Large intestine (tissue), 3 donors: ENCODE measurements at regions not wholly inside any gene's neighbourhood (a gene's known extent, or its start where the extent isn't known, plus 50 kb on each side); places are given as distances from the start of the nearest gene placed in this dataset.

Source experiments
- DNase-seq, 2 donors: peaks; one replicate each; pipeline versions ENCODE4 v3.0.0 to v3.0.0-alpha.2; 2013
- H3K27ac ChIP-seq: one replicate; pipeline ENCODE4 v1.5.1; 2013; ENCODE audit warnings: low read length
- H3K27me3 ChIP-seq: 2 replicates; pipeline ENCODE4 v1.6.1; 2013; ENCODE audit warnings: low read length; ENCODE audit not compliant: control insufficient read depth, insufficient read depth
- H3K36me3 ChIP-seq: 2 replicates; pipeline ENCODE4 v1.6.1; 2013; ENCODE audit warnings: low read length; ENCODE audit not compliant: control insufficient read depth, insufficient read depth
- H3K4me1 ChIP-seq: one replicate; pipeline ENCODE4 v1.6.1; 2013; ENCODE audit warnings: low read length; ENCODE audit not compliant: control insufficient read depth, insufficient read depth
- H3K4me3 ChIP-seq: one replicate; pipeline ENCODE4 v1.5.1; 2013; ENCODE audit warnings: low read length
- H3K9me3 ChIP-seq: one replicate; pipeline ENCODE4 v1.6.1; 2013; ENCODE audit warnings: mild to moderate bottlenecking, low read depth, low read length, moderate library complexity; ENCODE audit not compliant: control insufficient read depth
- WGBS: methylation state at CpG from one replicate; pipeline ENCODE4 v1.1.5; 2013; ENCODE audit warnings: low lambda C conversion rate; ENCODE audit not compliant: insufficient coverage; 5-methylcytosine and 5-hydroxymethylcytosine counted together

GRCh38 chr15:61639491-61639890 is 410.4 kb upstream of the RORA start:
- Histone ChIP-seq H3K27me3 (peaks cover 2% of the 10 kb centered on the region), H3K4me3 (no peak overlapping the region), H3K4me1 (no peaks in the 10 kb centered on the region), H3K9me3 (no peaks in the 10 kb centered on the region), H3K36me3 (no peaks in the 10 kb centered on the region), H3K27ac (no peak overlapping the region)
- DNase-seq = no peak
- no CpG with 5 or more reads among the region's 12 CpGs for WGBS

- Histone ChIP-seq H3K9me3 (no peaks in the 10 kb centered on the region), H3K36me3 (no peaks in the 10 kb centered on the region), H3K27ac (no peak overlapping the region), H3K4me3 (no peak overlapping the region), H3K4me1 (no peaks in the 10 kb centered on the region), H3K27me3 (peaks cover 8% of the 10 kb centered on the region)
- no peak for DNase-seq
- no CpG with 5 or more reads among the region's 1 CpG for WGBS
These were observed 405.7 kb upstream of the RORA start for GRCh38 chr15:61634837-61635236.

DNA sequence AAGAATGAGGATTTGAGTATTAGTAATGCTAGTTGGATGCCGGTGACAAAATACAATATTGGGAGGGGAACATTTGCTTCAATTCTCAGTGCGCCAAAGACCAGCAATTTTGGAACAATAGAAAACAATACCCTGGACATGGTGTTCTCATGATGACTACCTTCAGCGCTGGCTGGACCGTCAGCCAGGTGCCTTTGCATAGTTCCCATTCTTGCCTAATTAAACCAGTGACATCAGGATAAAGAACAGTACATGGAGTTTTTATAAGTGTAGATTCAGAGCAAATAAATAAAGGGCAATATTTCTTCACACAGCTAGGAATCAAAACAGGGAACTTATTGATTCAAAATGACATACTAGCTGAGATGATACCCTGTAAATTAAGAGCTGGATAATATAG is 404.8 kb upstream of the RORA start:
- H3K36me3 ChIP-seq = no peaks in the 10 kb centered on the region
- no peak overlapping the region for H3K4me3 ChIP-seq
- no peak overlapping the region for H3K27ac ChIP-seq
- no peaks in the 10 kb centered on the region for H3K4me1 ChIP-seq
- peaks cover 7% of the 10 kb centered on the region for H3K27me3 ChIP-seq
- no peaks in the 10 kb centered on the region for H3K9me3 ChIP-seq
- WGBS = 100% methylated on average over 1 of the region's 4 CpGs
- no peak for DNase-seq

DNA sequence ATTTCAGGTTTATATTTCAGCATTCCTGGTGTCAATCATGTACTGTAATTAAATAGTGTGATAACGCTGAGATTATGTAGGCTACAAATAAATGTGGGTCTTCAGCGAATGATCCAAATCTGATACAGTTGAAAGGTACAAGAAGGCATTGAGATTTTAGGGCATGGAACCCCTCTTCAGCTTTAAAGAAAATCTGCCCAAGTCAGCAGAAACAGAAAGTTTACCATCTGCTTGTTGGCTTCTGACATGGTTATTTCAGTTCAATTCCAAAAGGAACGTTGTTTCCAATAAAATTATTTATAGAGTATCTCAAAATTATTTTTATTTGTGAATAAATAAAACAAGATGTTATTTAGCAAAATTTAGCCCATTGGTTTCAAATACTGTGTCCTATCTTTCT is 400.2 kb upstream of the RORA start:
- Histone ChIP-seq H3K27ac (no peak overlapping the region), H3K4me1 (no peaks in the 10 kb centered on the region), H3K36me3 (no peaks in the 10 kb centered on the region), H3K9me3 (no peaks in the 10 kb centered on the region), H3K4me3 (no peak overlapping the region), H3K27me3 (peaks cover 7% of the 10 kb centered on the region)
- 100% methylated on average over 1 of the region's 3 CpGs for WGBS
- DNase-seq = no peak

- H3K9me3 ChIP-seq = no peaks in the 10 kb centered on the region
- peaks cover 2% of the 10 kb centered on the region for H3K27me3 ChIP-seq
- no peak for DNase-seq
- H3K27ac ChIP-seq = no peak overlapping the region
- no peak overlapping the region for H3K4me3 ChIP-seq
- H3K4me1 ChIP-seq = no peaks in the 10 kb centered on the region
- H3K36me3 ChIP-seq = no peaks in the 10 kb centered on the region
- no CpG with 5 or more reads among the region's 7 CpGs for WGBS
These were observed 395.8 kb upstream of the RORA start for GRCh38 chr15:61624950-61625349.

DNA sequence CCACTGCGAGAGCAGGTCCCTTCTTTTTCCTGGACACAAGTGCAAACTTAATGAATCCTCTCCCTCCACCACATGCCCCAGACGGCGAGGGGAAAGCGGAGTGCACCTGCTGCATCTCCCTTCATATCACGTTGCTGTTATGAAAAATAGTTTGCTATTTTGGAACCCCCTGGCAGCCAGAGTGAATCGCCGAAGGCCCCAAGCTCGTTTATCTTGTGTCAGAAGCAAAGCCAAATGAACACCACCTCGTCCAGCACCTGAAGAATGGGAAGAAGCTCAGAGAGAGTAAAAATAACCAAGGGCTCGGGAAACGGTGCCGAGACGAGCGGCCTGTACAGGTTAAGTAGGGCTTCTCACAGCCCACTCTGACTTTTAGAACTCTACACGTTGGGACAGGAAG is 394.6 kb upstream of the RORA start:
- Histone ChIP-seq H3K4me3 (no peak overlapping the region), H3K9me3 (no peaks in the 10 kb centered on the region), H3K27me3 (no peaks in the 10 kb centered on the region), H3K27ac (no peak overlapping the region), H3K4me1 (no peaks in the 10 kb centered on the region), H3K36me3 (no peaks in the 10 kb centered on the region)
- DNase-seq = no peak
- 50% methylated on average over 2 of the region's 15 CpGs for WGBS

DNA sequence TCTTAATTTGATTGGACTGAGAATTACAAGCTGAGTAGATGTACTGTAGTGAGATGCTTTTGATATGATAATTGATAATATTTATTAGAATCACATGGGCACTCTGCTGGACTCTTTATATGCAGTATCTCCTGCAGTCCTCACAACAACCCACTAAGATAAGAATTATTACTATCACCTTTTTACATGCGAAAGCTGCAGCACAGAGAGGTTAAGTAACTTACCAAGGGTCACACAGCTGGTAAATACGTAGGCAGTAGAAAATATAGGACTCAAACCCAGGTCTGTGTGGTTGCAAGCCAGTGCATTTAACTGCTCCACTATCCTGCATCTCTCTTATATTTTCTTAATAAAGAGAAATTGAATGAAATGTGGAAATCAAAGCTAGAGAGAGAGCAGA is 392.8 kb upstream of the RORA start:
- no peak for DNase-seq
- no peaks in the 10 kb centered on the region for H3K36me3 ChIP-seq

DNA sequence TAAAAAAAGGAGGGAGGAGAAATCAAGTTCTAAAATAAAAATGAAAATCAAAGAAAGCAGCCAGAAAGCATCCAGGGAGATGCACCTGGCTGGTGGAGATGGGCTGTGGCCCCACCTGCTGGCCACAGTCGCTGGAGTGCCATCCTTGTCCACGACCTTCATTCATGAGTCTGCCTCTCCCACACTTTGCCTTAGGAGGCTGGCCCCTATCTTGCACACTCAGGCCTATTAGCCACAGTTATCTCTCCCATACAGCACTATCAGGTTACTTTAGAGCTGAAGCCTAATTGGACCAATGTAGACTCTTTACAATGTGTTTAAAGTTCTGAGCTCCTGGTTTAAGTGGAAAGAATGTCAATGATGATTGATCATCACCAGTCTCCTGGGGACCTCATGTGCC is 392.0 kb upstream of the RORA start:
- no CpG with 5 or more reads among the region's 2 CpGs for WGBS
- no peak overlapping the region for H3K4me3 ChIP-seq
- H3K27ac ChIP-seq = no peak overlapping the region
- DNase-seq = peak; percentile 6 to 29
- H3K36me3 ChIP-seq = no peaks in the 10 kb centered on the region
- no peaks in the 10 kb centered on the region for H3K4me1 ChIP-seq
- H3K9me3 ChIP-seq = no peaks in the 10 kb centered on the region
- H3K27me3 ChIP-seq = no peaks in the 10 kb centered on the region

More for the DNA sequence above, 392.8 kb upstream of the RORA start:
- Histone ChIP-seq H3K4me3 (no peak overlapping the region), H3K9me3 (no peaks in the 10 kb centered on the region), H3K4me1 (no peaks in the 10 kb centered on the region), H3K27ac (no peak overlapping the region), H3K27me3 (no peaks in the 10 kb centered on the region)
- no CpG with 5 or more reads among the region's 2 CpGs for WGBS

DNA sequence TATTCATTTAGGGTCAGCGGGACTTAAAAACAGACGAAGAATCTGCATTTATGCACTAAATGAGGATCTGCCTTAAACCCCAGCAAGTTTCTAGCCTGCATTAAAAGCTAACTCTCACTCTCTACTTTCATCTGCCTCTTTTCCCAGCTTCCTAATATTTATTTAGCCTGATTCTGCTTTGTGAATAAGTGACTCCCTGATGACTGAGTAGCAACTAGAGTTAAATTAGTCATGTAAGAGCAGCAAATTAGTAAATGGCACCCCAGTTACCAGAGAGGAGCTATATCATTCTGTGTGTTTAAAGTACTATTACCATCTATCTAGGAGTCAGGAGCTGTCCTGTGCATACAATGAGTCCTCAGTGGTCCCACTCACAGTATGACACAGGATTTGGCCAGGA is 391.0 kb upstream of the RORA start:
- no peak overlapping the region for H3K27ac ChIP-seq
- no peak for DNase-seq
- H3K4me1 ChIP-seq = no peaks in the 10 kb centered on the region
- no peaks in the 10 kb centered on the region for H3K9me3 ChIP-seq
- H3K36me3 ChIP-seq = no peaks in the 10 kb centered on the region
- no peaks in the 10 kb centered on the region for H3K27me3 ChIP-seq
- WGBS = no CpG with 5 or more reads among the region's 2 CpGs
- H3K4me3 ChIP-seq = no peak overlapping the region

DNA sequence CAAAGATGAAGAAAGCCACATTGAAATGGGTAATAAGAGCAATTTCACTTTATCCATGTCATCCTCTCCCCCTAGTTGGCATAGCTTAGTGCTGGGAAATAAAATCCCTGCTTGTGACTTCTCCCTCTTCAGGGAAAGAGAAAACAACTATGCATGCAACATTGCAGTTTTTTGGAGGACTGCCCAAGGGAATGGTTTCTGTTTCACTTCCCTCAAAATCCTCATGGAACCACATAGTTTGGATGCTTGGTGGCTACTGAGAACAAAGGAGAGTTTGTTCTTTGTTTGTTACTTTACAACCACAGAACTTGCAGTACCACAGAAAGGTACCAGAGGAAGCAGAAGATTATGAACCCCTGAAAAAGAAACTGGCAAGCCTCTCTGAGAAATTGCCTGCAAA is 384.6 kb upstream of the RORA start:
- no peak overlapping the region for H3K4me3 ChIP-seq
- no peaks in the 10 kb centered on the region for H3K4me1 ChIP-seq
- DNase-seq = no peak
- no peaks in the 10 kb centered on the region for H3K9me3 ChIP-seq
- H3K27me3 ChIP-seq = no peaks in the 10 kb centered on the region
- H3K27ac ChIP-seq = no peak overlapping the region
- H3K36me3 ChIP-seq = no peaks in the 10 kb centered on the region

DNA sequence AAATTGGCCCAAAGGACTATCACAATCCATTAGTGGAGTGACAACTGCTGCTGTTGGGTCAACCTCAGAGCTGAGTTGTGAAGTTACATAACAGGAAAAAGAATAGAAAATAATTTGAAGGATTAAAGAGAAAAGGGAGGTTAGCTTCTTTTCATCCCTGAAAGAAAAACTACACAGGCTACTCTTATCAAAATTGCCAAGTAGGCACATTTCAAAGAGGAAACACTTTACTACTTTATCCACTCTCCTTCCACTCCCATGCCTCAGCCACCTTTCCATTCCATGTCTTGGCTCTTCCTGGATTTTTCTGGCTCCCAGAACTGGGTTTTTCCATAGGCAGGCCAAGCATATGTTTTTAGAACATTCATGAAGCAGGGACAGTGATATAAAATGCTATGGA is 384.0 kb upstream of the RORA start:
- Histone ChIP-seq H3K27ac (no peak overlapping the region), H3K4me1 (no peaks in the 10 kb centered on the region), H3K9me3 (no peaks in the 10 kb centered on the region), H3K36me3 (no peaks in the 10 kb centered on the region), H3K27me3 (no peaks in the 10 kb centered on the region), H3K4me3 (no peak overlapping the region)
- DNase-seq = no peak
